GM12878 (cell line): ENCODE measurements at regions not wholly inside any gene's neighbourhood (a gene's known extent, or its start where the extent isn't known, plus 50 kb on each side); places are given as distances from the start of the nearest gene placed in this dataset.

Source experiments
- ATAC-seq: fragments of 200-7000 bp; cut with Tn5 transposase; 3 replicates; pipeline ENCODE4 v1.9.1; 2020; ENCODE audit warnings: mild to moderate bottlenecking, moderate library complexity
- BruUV-seq: library from RNA; stranded (reverse); fragments of 400-500 nt; replicated peaks from 2 replicates; lab custom pipeline; 2021; lab: Mats Ljungman, UMichigan
- CTCF ChIA-PET: fragments of 300-600 bp; sonication (Branson Sonifier 250); formaldehyde crosslinking; extraction: SDS; loops from one replicate; lab custom pipeline; 2021; ENCODE audit warnings: inconsistent platforms; lab: Yijun Ruan, JAX
- POLR2A ChIA-PET: fragments of 350-600 bp; formaldehyde crosslinking; extraction: SDS; loops from one replicate; lab custom pipeline; 2021; ENCODE audit warnings: inconsistent platforms; lab: Charles Lee
- RAD21 ChIA-PET: fragments of 300-600 bp; sonication (Branson Sonifier 250); formaldehyde crosslinking; loops from one replicate; lab custom pipeline; 2023; ENCODE audit warnings: antibody characterized with exemption; ENCODE audit not compliant: unreplicated experiment; lab: Charles Lee
- SMC1A ChIA-PET: fragments of 300-600 bp; sonication (Branson Sonifier 250); formaldehyde crosslinking; loops from one replicate; lab custom pipeline; 2023; ENCODE audit not compliant: unreplicated experiment, uncharacterized antibody; lab: Charles Lee
- DNase-seq: peaks from one replicate; pipeline ENCODE4 v3.0.0-alpha.2; 2011; ENCODE audit warnings: low read depth, low spot score
- FAIRE-seq: peaks from 3 replicates; lab custom pipeline; 2011; peaks lifted over from hg19 to GRCh38; lab: Jason Lieb, UNC
- H2AFZ ChIP-seq: 2 replicates; pipeline ENCODE4 v1.6.0; 2011; ENCODE audit warnings: low read depth, low read length, control low read depth; ENCODE audit not compliant: control insufficient read depth
- H3K27ac ChIP-seq: 2 replicates; pipeline ENCODE4 v1.5.1; 2011; ENCODE audit warnings: control low read depth; ENCODE audit not compliant: control insufficient read depth, insufficient read depth
- H3K27me3 ChIP-seq, 2 experiments: replicated peaks in 1 of 2; 2 replicates each; pipeline versions ENCODE4 v1.6.0 to v1.6.1; 2011; ENCODE audit warnings: low read length in 1 of 2; ENCODE audit not compliant: control insufficient read depth in 2 of 2, insufficient read depth in 2 of 2
- H3K36me3 ChIP-seq, 2 experiments: 2 replicates each; pipeline ENCODE4 v1.5.1; 2011; ENCODE audit warnings: low read length in 1 of 2; ENCODE audit not compliant: control insufficient read depth in 2 of 2, insufficient read depth in 2 of 2
- H3K4me1 ChIP-seq: 2 replicates; pipeline ENCODE4 v1.6.1; 2011; ENCODE audit warnings: mild to moderate bottlenecking, low read length, moderate library complexity, mixed read lengths; ENCODE audit not compliant: control insufficient read depth, insufficient read depth
- H3K4me2 ChIP-seq: 2 replicates; pipeline ENCODE4 v1.6.0; 2011; ENCODE audit warnings: control low read depth; ENCODE audit not compliant: control insufficient read depth, insufficient read depth
- H3K4me3 ChIP-seq: fragments of 200-600 bp; sonication (generic); 2 replicates; pipeline ENCODE4 v1.5.1; 2016
- H3K79me2 ChIP-seq: 2 replicates; pipeline ENCODE4 v1.6.0; 2011; ENCODE audit warnings: low read length; ENCODE audit not compliant: control insufficient read depth, insufficient read depth
- H3K9ac ChIP-seq: 2 replicates; pipeline ENCODE4 v1.8.0; 2011; ENCODE audit warnings: low read length, control low read depth, mixed read lengths; ENCODE audit not compliant: control insufficient read depth, insufficient read depth
- H3K9me3 ChIP-seq: replicated peaks from 3 replicates; pipeline ENCODE4 v1.5.1; 2011; ENCODE audit warnings: mild to moderate bottlenecking, low read length; ENCODE audit not compliant: control insufficient read depth, insufficient read depth
- H4K20me1 ChIP-seq: 2 replicates; pipeline ENCODE4 v1.6.0; 2011; ENCODE audit not compliant: control insufficient read depth, insufficient read depth
- CHD1 ChIP-seq: IDR thresholded peaks from 2 replicates; pipeline ENCODE4 v1.6.1; 2012; ENCODE audit warnings: low read depth, low read length, improper control_type of control experiment
- MEF2A ChIP-seq: IDR thresholded peaks from 2 replicates; pipeline ENCODE4 v1.6.1; 2011; ENCODE audit warnings: low read depth, mild to moderate bottlenecking, low read length, moderate library complexity; ENCODE audit not compliant: insufficient read depth
- MTA3 ChIP-seq: IDR thresholded peaks from 2 replicates; pipeline ENCODE4 v1.6.1; 2012; ENCODE audit warnings: low read length, inconsistent platforms, borderline replicate concordance
- NR2C2 ChIP-seq: IDR thresholded peaks from 2 replicates; pipeline ENCODE4 v1.6.1; 2011; ENCODE audit warnings: borderline replicate concordance, low read depth; ENCODE audit not compliant: control insufficient read depth, insufficient read length
- SREBF2 ChIP-seq: IDR thresholded peaks from 2 replicates; pipeline ENCODE4 v1.6.1; 2012; ENCODE audit warnings: mild to moderate bottlenecking, low read length
- STAT1 ChIP-seq: fragments of 450-650 bp; conservative IDR thresholded peaks from 2 replicates; pipeline ENCODE4 v1.6.1; 2014; ENCODE audit warnings: antibody characterized with exemption, mild to moderate bottlenecking
- TBL1XR1 ChIP-seq: IDR thresholded peaks from 2 replicates; pipeline ENCODE4 v1.6.1; 2012; ENCODE audit warnings: low read depth, low read length, improper control_type of control experiment
- YBX1 ChIP-seq: fragments of 450-650 bp; IDR thresholded peaks from 2 replicates; pipeline ENCODE4 v1.6.1; 2016; ENCODE audit warnings: antibody characterized with exemption
- ZSCAN29 ChIP-seq: fragments of 450-650 bp; IDR thresholded peaks from 2 replicates; pipeline ENCODE4 v1.6.1; 2017; ENCODE audit warnings: mild to moderate bottlenecking, moderate library complexity
- WGBS: methylation state at CpG from one replicate; pipeline ENCODE4 v1.1.6; 2016; ENCODE audit warnings: low lambda C conversion rate; ENCODE audit not compliant: insufficient replicate concordance, insufficient coverage; ENCODE audit errors: missing lambda C conversion rate; 5-methylcytosine and 5-hydroxymethylcytosine counted together
- in situ Hi-C: fragments of 300-500 bp; cut with MboI; formaldehyde crosslinking; loops from 9 replicates; pipeline ENCODE4 v1.14.3; 2018; ENCODE audit warnings: mixed read lengths
- intact Hi-C: fragments of 100-400 bp; cut with micrococcal nuclease; formaldehyde crosslinking; loops from one replicate; pipeline ENCODE4 v1.14.2; 2022; ENCODE audit not compliant: unreplicated experiment
- TF ChIP-seq, protein P1 (sequence below): fragments of 450-650 bp; IDR thresholded peaks from 2 replicates; pipeline ENCODE4 v1.6.1; 2018; ENCODE audit warnings: borderline replicate concordance, mild to moderate bottlenecking; ENCODE audit not compliant: partially characterized antibody
- TF ChIP-seq, protein P2 (sequence below): fragments of 450-650 bp; IDR thresholded peaks from 2 replicates; pipeline ENCODE4 v1.6.1; 2017; ENCODE audit warnings: mild to moderate bottlenecking, moderate library complexity

DNA sequence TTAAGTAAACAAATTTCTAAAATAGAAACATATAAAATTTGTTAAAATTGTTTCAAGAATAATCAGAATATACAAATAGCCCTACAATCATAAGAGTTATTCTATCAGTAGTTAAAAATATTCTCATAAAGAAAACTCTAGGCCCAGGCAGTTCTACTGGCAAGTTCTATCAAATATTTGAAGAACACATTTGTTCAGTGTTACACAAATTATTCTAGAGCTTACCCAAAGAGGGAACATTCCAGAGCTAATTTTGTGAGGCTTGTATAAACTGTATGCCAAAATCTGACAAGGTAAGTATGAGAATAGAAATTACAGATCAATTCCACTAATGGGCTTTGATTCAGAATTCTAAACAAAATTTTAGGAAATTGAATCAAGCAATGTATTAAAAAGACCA, 166.8 kb upstream of the FOXN2 start (continued):
- TF ChIP-seq STAT1 (no peak), CHD1 (no peak), TBL1XR1 (no peak)
- TF ChIP-seq, all 136 proteins: peak for 0

DNA sequence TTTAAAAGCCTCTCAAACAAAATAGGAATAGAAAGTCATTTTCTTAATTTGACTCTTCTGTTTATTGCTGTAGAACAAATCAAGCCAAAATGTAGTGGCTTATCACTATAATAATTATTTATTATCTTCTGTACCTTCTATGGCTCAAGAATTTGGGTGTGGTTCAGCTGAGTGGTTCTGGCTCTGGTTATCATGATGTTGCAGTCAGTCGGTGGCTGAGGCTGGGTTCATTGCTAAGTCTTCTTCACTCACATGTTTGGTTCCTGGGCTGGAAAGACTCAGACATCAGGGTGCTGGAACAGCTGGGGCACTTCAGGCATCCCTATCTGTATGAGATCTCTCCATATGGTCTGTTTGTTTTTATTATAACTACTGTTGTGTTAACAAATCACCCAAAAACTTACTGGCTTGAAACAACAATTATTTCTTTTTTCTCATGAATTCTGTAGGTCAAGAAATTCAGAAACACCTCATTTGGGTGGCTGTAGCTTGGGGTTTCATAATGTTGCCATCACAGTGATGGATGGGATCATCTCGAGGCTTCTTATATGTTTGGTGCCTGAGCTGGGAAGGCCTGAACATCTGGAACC, 165.5 kb upstream of the FOXN2 start:
- Histone ChIP-seq H3K27me3 (no peaks in the 10 kb centered on the region), H3K27ac (no peak overlapping the region), H3K4me1 (no peaks in the 10 kb centered on the region), H3K36me3 (no peaks in the 10 kb centered on the region), H3K9ac (no peak overlapping the region), H2AFZ (no peak overlapping the region), H3K79me2 (no peaks in the 10 kb centered on the region), H3K9me3 (no peaks in the 10 kb centered on the region; the same call in 2 of the 3 replicates), H3K4me3 (no peak overlapping the region), H4K20me1 (no peaks in the 10 kb centered on the region), H3K4me2 (no peak overlapping the region)
- DNase-seq (no peak), FAIRE-seq (no peak), ATAC-seq (no peak)
- no TSS peak for BruUV-seq
- TF ChIP-seq YBX1: no peak
- intact Hi-C loops (no loop called here), in situ Hi-C loops (no loop called here)
- ChIA-PET SMC1A (no interaction called here), POLR2A (no interaction called here), RAD21 (no interaction called here), CTCF (no interaction called here)
- 94% methylated on average over 2 of the region's 2 CpGs for WGBS

DNA sequence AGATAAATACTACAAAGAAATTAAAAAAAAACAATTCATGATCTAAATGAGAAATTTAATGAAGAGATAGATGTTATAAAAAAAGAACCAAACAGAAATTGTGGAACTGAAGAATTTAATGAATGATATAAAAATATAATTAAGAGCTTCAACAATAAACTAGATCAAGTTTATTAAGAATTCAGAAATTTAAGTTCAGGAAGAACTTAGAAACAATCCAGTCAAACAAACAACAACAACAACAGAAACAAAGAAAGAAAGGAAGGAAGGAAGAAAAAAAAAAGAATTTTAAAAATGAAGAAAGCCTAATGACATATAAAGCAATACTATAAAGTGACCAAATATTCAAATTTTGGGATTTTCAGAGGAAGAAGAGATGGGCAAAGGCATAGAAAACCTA, 157.3 kb upstream of the FOXN2 start:
- FAIRE-seq: no peak
- intact Hi-C loops: no loop called here
- CTCF ChIA-PET: no interaction called here
- TF ChIP-seq, protein P1, sequence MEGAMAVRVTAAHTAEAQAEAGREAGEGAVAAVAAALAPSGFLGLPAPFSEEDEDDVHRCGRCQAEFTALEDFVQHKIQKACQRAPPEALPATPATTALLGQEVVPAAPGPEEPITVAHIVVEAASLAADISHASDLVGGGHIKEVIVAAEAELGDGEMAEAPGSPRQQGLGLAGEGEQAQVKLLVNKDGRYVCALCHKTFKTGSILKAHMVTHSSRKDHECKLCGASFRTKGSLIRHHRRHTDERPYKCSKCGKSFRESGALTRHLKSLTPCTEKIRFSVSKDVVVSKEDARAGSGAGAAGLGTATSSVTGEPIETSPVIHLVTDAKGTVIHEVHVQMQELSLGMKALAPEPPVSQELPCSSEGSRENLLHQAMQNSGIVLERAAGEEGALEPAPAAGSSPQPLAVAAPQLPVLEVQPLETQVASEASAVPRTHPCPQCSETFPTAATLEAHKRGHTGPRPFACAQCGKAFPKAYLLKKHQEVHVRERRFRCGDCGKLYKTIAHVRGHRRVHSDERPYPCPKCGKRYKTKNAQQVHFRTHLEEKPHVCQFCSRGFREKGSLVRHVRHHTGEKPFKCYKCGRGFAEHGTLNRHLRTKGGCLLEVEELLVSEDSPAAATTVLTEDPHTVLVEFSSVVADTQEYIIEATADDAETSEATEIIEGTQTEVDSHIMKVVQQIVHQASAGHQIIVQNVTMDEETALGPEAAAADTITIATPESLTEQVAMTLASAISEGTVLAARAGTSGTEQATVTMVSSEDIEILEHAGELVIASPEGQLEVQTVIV: no peak
- TF ChIP-seq MEF2A (no peak), SREBF2 (no peak), MTA3 (no peak), NR2C2 (no peak), ZSCAN29 (no peak)
- TF ChIP-seq, protein P2, sequence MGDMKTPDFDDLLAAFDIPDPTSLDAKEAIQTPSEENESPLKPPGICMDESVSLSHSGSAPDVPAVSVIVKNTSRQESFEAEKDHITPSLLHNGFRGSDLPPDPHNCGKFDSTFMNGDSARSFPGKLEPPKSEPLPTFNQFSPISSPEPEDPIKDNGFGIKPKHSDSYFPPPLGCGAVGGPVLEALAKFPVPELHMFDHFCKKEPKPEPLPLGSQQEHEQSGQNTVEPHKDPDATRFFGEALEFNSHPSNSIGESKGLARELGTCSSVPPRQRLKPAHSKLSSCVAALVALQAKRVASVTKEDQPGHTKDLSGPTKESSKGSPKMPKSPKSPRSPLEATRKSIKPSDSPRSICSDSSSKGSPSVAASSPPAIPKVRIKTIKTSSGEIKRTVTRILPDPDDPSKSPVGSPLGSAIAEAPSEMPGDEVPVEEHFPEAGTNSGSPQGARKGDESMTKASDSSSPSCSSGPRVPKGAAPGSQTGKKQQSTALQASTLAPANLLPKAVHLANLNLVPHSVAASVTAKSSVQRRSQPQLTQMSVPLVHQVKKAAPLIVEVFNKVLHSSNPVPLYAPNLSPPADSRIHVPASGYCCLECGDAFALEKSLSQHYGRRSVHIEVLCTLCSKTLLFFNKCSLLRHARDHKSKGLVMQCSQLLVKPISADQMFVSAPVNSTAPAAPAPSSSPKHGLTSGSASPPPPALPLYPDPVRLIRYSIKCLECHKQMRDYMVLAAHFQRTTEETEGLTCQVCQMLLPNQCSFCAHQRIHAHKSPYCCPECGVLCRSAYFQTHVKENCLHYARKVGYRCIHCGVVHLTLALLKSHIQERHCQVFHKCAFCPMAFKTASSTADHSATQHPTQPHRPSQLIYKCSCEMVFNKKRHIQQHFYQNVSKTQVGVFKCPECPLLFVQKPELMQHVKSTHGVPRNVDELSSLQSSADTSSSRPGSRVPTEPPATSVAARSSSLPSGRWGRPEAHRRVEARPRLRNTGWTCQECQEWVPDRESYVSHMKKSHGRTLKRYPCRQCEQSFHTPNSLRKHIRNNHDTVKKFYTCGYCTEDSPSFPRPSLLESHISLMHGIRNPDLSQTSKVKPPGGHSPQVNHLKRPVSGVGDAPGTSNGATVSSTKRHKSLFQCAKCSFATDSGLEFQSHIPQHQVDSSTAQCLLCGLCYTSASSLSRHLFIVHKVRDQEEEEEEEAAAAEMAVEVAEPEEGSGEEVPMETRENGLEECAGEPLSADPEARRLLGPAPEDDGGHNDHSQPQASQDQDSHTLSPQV: no peak

More for the DNA sequence above, 157.3 kb upstream of the FOXN2 start:
- no peak for ATAC-seq
- no peak overlapping the region for H3K4me3 ChIP-seq
- peaks cover 3% of the 10 kb centered on the region; the same call in 2 of the 3 replicates for H3K9me3 ChIP-seq
- in situ Hi-C loops: no loop called here
- SMC1A ChIA-PET: no interaction called here
- H3K27me3 ChIP-seq: no peaks in the 10 kb centered on the region
- RAD21 ChIA-PET: no interaction called here
- H2AFZ ChIP-seq: no peak overlapping the region
- no peaks in the 10 kb centered on the region for H4K20me1 ChIP-seq
- no peak overlapping the region for H3K9ac ChIP-seq
- no peak overlapping the region for H3K4me2 ChIP-seq
- no TSS peak for BruUV-seq
- DNase-seq: no peak
- no peaks in the 10 kb centered on the region for H3K36me3 ChIP-seq
- H3K27ac ChIP-seq: no peak overlapping the region
- H3K79me2 ChIP-seq: no peaks in the 10 kb centered on the region
- POLR2A ChIA-PET: no interaction called here
- H3K4me1 ChIP-seq: no peaks in the 10 kb centered on the region
